DMS53 (cell line): ENCODE measurements at regions not wholly inside any gene's neighbourhood (a gene's known extent, or its start where the extent isn't known, plus 50 kb on each side); places are given as distances from the start of the nearest gene placed in this dataset.
A peak's percentile ranks its signal among the peaks of the same experiment; 100 is the strongest.
"Not testable (repeated sequence)": the region's sequence is repeated elsewhere in the genome, so short reads cannot be mapped to it uniquely, and the experiment has no call there.

Experiments used
- DNase-seq: peaks from one replicate; lab custom pipeline; 2025; lab: John Stamatoyannopoulos, UW

GRCh38 chr4:103415801-103416200, 217.7 kb upstream of the CENPE start:
- no peak for DNase-seq

- not testable (repeated sequence) for DNase-seq
Observed at GRCh38 chr4:103412646-103413045, 214.5 kb upstream of the CENPE start.

DNA sequence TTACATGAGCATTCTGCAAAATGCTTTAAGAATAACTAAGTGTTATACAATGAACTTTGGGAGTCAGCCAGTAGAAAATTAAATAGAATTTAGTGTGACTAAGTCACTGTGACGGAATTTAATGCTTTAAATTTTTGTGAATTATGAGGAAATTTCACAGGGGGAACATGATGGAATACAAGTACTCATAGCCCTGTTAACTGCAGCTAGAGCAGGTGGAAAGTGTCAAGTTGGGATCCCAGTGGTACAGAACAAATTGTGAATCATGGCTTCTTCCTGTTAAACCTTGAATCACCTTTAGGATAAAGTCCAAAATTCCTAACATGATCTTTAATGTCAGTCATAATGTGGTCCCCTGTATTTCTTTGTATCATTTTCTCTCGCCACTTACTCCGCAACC, 212.2 kb upstream of the CENPE start:
- DNase-seq: no peak

- no peak for DNase-seq
Observed at GRCh38 chr4:103405415-103405814, 207.3 kb upstream of the CENPE start.

GRCh38 chr4:103403619-103404018, 205.5 kb upstream of the CENPE start:
- no peak for DNase-seq

DNA sequence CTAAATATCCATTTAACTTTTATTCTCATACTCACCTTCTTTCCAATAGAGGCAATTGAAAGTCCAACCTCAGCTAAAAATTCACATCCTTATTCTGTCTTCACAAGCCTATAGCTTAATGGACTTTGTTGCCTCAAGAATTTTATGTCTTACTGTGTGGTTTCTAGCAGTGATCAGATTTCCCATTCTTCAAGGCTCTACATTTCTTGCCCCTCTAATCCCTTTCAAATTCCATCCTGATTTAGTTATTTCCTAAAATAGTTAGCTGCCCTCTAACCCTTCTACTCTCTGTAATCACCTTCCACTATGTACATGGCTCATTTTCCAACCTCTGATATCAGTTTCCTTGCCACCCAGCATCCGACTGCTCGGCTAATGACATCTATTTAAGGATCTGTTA, 204.1 kb upstream of the CENPE start:
- DNase-seq: no peak

GRCh38 chr4:103400405-103400804, 202.3 kb upstream of the CENPE start:
- DNase-seq: peak; percentile 76

- DNase-seq: no peak
Observed at GRCh38 chr4:103397541-103397940, 199.4 kb upstream of the CENPE start.

- not testable (repeated sequence) for DNase-seq
Observed at GRCh38 chr4:103387508-103388011, 189.4 kb upstream of the CENPE start.

DNA sequence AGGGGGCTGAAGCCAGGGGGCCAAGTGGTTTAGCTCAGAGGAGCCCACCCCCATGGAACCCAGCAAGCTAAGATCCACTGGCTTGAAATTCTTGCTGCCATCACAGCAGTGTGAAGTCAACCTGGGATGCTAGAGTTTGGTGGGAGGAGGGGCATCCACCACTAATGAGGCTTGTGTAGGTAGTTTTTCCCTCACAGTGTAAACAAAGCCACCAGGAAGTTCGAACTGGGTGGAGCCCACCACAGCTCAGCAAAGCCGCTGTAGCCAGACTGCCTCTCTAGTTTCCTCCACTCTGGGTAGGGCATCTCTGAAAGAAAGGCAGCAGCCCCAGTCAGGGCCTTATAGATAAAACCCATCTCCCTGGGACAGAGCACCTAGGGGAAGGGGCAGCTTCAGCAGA, 187.4 kb upstream of the CENPE start:
- DNase-seq: not testable (repeated sequence)

- no peak for DNase-seq
Observed at GRCh38 chr4:103375278-103375677, 177.1 kb upstream of the CENPE start.

DNA sequence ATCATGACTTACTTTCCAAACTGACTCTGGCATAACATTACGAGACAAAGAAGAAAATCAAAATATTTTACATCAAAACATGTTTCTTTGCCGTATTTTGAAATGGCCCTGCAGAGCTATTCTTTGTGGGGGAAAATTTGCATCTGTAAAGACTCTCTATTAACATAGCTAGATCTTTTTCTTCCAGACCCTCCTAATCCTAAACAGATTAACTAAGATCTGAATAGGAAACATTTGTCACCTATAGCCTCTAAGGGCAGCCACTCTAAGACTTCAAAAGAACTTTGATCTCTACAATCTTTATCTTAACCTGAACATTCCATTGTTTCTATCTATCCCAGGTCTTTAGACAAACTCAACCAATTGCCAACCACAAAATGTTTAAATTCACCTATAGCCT, 176.6 kb upstream of the CENPE start:
- DNase-seq: no peak

DNA sequence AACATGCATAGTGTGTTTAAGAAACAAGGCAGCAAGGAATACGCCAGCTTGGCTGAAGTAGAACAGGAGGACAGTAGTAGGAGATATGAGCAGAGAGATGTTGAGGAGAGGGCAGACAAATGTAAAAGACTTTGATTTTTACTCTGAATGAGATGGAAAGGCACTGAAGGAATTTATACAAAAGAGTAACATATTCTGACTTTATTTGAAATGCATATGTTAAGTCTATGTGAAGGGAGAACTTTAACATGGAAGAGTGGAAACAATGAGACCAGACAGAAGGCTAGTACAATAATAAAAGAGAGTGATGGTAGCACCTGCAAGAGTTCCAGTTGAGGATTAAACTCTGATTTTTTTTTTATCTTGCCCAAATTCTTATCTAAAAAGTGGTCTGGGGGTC, 176.2 kb upstream of the CENPE start:
- DNase-seq: no peak

GRCh38 chr4:103372002-103372558, 173.9 kb upstream of the CENPE start:
- no peak for DNase-seq

GRCh38 chr4:103370336-103370735, 172.2 kb upstream of the CENPE start:
- no peak for DNase-seq

- DNase-seq: no peak
Observed at GRCh38 chr4:103365285-103365684, 167.1 kb upstream of the CENPE start.

- no peak for DNase-seq
Observed at GRCh38 chr4:103364083-103364482, 165.9 kb upstream of the CENPE start.

DNA sequence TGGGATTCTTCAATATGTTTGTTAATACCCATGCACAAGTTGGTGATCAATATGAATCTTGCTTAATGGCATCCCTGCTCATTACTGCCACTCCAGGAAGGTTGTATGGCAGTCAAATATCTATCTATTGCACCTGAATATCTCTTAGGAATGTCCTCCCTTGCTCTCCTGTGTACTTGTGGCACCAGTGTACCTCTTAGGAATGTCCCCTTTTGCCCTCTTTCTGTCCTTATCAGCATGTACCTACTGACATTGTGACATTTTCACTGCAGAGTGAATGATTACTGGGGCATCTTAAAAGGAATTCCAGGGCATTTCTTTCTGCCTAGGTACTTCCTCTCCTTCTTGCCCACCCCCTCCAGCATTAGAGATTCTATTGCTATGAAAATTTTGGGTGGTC, 163.8 kb upstream of the CENPE start:
- DNase-seq: no peak

GRCh38 chr4:103359900-103360299, 161.8 kb upstream of the CENPE start:
- no peak for DNase-seq

- no peak for DNase-seq
Observed at GRCh38 chr4:103354006-103354405, 155.9 kb upstream of the CENPE start.

DNA sequence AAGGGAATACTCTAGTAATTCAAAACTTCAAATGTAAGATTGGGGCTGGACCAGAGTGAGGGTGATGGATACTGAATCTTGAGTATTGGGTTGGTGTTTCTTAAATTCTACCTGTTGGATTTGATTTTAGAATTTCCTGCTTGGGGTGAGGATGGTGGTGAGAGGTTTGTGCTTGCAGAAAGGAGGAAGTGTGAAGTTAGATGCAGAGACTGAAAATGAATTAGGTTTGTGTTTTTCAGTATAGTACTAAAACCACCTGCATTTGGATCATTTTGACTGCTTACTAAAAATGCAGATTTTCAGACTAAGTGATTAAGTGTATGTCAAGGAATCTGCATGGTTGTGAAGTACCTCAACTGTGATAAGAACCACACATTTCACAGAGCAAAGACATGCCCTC, 131.5 kb upstream of the CENPE start:
- no peak for DNase-seq

DNA sequence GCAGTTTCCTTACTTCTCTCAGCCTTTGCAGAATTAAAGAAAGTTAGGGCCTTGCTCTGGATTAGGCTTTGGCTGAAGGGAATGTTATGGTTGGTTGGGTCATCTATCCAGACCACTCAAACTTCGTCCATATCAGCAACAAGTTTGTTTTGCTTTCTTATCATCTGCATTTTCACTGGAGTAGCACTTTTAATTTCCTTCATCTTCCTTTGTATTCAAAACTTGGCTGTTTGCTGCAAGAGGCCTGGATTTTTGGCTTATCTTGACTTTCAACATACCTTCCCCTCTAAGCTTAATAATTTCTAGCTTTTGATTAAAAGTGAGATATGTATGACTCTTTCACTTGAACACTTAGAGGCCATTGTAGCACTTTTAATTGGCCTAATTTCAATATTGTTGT, 126.7 kb upstream of the CENPE start:
- DNase-seq: no peak

DNA sequence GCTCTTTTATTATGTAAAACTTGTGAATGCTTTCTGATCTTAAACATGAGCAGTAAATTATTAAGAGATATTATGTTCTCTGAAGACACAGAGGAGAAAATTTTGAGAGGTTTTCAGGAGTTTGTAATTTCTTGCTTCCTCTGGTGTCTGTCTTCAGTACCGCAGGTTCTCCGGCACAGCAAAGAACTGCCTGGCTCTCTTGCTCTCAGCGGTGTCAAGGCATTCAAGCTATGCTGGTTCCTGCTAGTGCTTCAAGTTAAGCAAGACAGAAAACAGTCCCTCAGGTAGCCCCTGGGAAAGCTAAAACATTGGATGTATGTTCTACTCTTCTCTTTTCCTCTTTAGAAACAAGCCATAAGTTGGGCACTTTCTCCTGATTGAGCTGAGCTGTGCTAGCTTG, 120.2 kb upstream of the CENPE start:
- DNase-seq: no peak

DNA sequence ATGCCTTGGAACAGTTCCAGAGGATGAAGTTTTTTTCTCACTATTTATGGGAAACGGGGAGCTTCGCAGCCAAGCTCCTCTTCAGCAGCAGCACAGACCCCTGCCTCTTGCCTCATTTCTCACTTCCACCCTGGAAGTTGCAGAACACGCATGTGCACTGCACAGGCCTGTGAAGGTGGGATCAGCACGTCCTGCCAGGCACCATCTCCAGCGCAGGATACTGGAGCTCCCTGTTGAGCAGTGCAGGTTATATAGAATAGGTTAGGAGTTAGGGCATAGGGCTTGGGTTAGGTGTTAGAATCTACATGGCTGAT, 110.1 kb upstream of the CENPE start:
- DNase-seq: no peak
